8988T (cell line): ENCODE measurements at regions not wholly inside any gene's neighbourhood (a gene's known extent, or its start where the extent isn't known, plus 50 kb on each side); places are given as distances from the start of the nearest gene placed in this dataset.
"Not testable (repeated sequence)": the region's sequence is repeated elsewhere in the genome, so short reads cannot be mapped to it uniquely, and the experiment has no call there.

Experiments used
- DNase-seq: peaks from one replicate; pipeline ENCODE4 v3.0.0; 2011

GRCh38 chr16:7775072-7775488, 442.4 kb downstream of the RBFOX1 start:
- DNase-seq = no peak

- DNase-seq = no peak
Measured at GRCh38 chr16:7772722-7773121, 440.1 kb downstream of the RBFOX1 start.

DNA sequence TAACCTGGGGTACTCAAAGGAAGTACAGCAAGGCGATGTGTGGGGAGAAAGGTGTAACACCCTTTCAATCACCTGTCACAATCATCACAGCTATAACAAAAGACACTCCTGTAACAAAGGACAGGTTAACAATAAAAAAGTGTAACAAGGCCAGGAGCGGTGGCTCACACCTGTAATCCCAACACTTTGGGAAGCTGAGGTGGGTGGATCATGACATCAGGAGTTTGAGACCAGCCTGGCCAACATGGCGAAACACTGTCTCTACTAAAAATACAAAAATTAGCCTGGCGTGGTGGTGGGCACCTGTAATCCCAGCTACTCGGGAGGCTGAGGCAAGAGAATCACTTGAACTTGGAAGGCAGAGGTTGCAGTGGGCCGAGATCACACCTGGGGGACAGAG, 436.4 kb downstream of the RBFOX1 start:
- DNase-seq = not testable (repeated sequence)

DNA sequence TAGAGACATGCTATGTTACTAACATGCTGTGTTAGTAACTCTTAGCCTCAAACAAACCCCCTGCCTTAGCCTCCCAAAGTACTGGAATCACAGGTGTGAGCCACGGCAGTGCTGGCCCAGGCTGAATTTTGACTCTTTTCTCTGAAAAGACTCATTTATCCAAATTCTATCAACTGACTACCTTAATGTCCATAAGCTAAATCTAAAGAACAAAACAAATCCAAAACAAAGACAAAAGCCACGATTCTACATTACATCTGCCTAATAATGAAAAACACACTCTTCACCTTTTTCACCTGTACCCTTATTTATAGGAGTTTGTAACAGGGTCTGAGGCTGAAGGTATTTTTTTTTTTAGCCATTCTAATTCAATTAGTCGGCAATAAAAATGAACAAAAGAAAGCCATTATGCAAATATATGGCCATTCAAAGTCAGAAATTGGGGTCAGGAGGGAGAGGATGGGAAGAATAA, 432.5 kb downstream of the RBFOX1 start:
- no peak for DNase-seq

- no peak for DNase-seq
Measured at GRCh38 chr16:7763111-7763510, 430.5 kb downstream of the RBFOX1 start.
